ENCODE measurements at regions not wholly inside any gene's neighbourhood (a gene's known extent, or its start where the extent isn't known, plus 50 kb on each side); places are given as distances from the start of the nearest gene placed in this dataset.

DNA sequence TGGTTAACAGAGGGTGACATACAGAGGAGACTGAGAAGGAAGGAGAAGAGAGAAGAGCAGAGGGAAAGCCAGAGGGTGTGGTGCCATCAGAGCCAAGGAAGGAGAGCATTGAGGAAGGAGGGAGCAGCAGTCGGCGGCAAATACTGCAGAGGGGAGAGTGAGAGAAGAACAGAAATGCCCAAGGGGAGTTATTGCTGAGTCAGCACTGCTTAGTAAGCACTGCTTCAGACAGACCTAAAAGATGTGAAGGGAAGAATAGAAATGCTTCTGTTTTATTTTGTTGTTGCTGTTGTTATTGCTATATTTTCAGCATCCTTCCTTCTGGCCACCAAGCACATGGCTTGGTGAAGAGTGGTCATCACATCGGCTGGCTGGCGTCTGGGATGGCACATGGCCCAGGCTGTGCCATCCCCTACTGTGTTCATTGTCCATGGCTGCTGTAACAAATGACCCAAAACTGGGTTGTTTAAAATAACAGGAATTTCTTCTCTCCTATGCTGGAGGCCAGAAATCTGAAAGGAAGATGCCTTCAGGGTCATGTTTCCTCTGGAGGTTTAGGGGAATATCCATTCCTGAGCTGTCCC, 204.1 kb upstream of the CNR1 start:
- no peak overlapping the region for H3K4me3 ChIP-seq
- H3K9me3 ChIP-seq: no peaks in the 10 kb centered on the region
- no peaks in the 10 kb centered on the region for H3K27me3 ChIP-seq
- no peak overlapping the region for H3K27ac ChIP-seq
- H3K4me1 ChIP-seq: no peaks in the 10 kb centered on the region
- DNase-seq: no peak
- TF ChIP-seq, protein P1, sequence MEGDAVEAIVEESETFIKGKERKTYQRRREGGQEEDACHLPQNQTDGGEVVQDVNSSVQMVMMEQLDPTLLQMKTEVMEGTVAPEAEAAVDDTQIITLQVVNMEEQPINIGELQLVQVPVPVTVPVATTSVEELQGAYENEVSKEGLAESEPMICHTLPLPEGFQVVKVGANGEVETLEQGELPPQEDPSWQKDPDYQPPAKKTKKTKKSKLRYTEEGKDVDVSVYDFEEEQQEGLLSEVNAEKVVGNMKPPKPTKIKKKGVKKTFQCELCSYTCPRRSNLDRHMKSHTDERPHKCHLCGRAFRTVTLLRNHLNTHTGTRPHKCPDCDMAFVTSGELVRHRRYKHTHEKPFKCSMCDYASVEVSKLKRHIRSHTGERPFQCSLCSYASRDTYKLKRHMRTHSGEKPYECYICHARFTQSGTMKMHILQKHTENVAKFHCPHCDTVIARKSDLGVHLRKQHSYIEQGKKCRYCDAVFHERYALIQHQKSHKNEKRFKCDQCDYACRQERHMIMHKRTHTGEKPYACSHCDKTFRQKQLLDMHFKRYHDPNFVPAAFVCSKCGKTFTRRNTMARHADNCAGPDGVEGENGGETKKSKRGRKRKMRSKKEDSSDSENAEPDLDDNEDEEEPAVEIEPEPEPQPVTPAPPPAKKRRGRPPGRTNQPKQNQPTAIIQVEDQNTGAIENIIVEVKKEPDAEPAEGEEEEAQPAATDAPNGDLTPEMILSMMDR (IDR thresholded peaks at IDR 0.05): no peak
- no peak for TF ChIP-seq POLR2A (IDR thresholded peaks at IDR 0.05)
- no peaks in the 10 kb centered on the region for H3K36me3 ChIP-seq

DNA sequence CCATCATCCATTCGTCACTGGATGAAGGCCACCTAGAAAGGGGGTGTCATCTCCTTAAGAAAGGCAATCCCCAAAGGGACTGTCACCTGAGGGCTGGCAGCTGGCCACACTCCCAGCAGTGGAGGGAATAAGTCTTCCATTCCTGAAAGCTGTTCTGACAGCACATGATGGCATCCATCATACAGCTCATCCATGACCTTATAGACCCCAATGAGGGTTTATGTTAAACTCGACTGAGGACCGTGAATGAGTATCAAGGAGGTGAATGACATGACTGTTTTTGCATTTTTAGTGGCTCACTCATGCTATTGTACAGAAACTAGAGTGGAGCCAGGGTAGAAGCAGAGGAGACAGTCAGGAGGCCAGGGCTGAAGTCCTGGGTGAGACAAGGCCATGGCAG, 203.1 kb upstream of the CNR1 start:
- TF ChIP-seq POLR2A (IDR thresholded peaks at IDR 0.05): no peak
- TF ChIP-seq, protein P1 (IDR thresholded peaks at IDR 0.05): no peak
- Histone ChIP-seq H3K4me1 (no peaks in the 10 kb centered on the region), H3K27ac (no peak overlapping the region), H3K4me3 (no peak overlapping the region), H3K9me3 (no peaks in the 10 kb centered on the region), H3K36me3 (no peaks in the 10 kb centered on the region), H3K27me3 (no peaks in the 10 kb centered on the region)
- DNase-seq: no peak

GRCh38 chr6:88368071-88368787, 202.1 kb upstream of the CNR1 start:
- Histone ChIP-seq H3K27ac (no peak overlapping the region), H3K4me3 (no peak overlapping the region), H3K9me3 (no peaks in the 10 kb centered on the region), H3K27me3 (no peaks in the 10 kb centered on the region), H3K4me1 (no peaks in the 10 kb centered on the region), H3K36me3 (no peaks in the 10 kb centered on the region)
- no peak for TF ChIP-seq POLR2A (IDR thresholded peaks at IDR 0.05)
- TF ChIP-seq, protein P1 (IDR thresholded peaks at IDR 0.05): no peak
- no peak for DNase-seq

DNA sequence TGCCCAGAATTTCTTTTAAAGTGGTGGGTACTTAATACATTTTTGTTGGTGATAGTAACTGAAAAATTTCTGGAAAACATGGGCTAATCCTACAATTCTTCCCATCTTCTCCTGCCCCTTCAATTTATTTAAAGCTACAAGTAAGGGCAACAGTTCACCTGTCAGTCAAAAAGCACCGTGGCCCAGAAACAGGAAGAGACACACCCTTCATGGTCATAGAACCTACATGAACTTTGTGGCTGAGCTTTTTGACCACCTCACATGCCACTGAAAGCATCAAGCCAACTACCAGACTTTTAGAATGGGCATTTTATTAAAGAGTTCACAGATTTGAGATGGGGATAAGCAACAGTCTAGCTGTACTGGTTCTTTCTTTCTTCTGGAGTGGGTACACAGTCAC, 201.1 kb upstream of the CNR1 start:
- Histone ChIP-seq H3K36me3 (no peaks in the 10 kb centered on the region), H3K9me3 (no peaks in the 10 kb centered on the region), H3K27ac (no peak overlapping the region), H3K4me1 (no peaks in the 10 kb centered on the region), H3K27me3 (no peaks in the 10 kb centered on the region), H3K4me3 (no peak overlapping the region)
- no peak for TF ChIP-seq POLR2A (IDR thresholded peaks at IDR 0.05)
- TF ChIP-seq, protein P1 (IDR thresholded peaks at IDR 0.05): no peak
- DNase-seq: no peak

DNA sequence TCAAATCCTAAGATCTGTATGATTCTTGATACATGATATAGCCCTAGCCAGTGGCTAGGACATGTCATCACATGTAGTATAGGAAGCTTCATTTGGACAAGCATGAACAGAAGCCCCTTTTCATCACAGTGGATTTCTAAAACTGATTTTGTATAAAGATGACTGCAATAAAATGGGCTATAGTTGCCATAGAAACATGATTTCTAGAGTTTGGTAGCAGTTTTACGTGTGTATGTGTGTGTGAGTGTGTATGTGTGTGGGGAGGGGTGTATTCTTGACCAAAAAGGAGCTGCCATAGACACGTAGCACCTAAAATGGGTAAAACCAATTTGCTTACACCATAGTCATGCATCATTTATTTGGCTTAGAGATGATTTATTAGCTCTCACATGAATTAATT, 200.5 kb upstream of the CNR1 start:
- no peaks in the 10 kb centered on the region for H3K4me1 ChIP-seq
- no peak overlapping the region for H3K4me3 ChIP-seq
- no peaks in the 10 kb centered on the region for H3K36me3 ChIP-seq
- H3K27ac ChIP-seq: no peak overlapping the region
- DNase-seq: no peak
- TF ChIP-seq, protein P1 (IDR thresholded peaks at IDR 0.05): no peak
- TF ChIP-seq POLR2A (IDR thresholded peaks at IDR 0.05): no peak
- no peaks in the 10 kb centered on the region for H3K9me3 ChIP-seq
- H3K27me3 ChIP-seq: no peaks in the 10 kb centered on the region

Data from Peyer's patch (tissue), 4 donors.